SJCRH30 (cell line): ENCODE measurements at regions not wholly inside any gene's neighbourhood (a gene's known extent, or its start where the extent isn't known, plus 50 kb on each side); places are given as distances from the start of the nearest gene placed in this dataset.

Experiments used
- DNase-seq, 2 experiments: peaks; one replicate each; pipeline ENCODE4 v3.0.0-alpha.2; 2015 to 2020
- H3K27ac ChIP-seq: fragments of 250-450 bp; sonication (Bioruptor Pico); 2 replicates; pipeline ENCODE4 v1.5.1; 2020; ENCODE audit warnings: mild to moderate bottlenecking, moderate library complexity
- H3K27me3 ChIP-seq: fragments of 250-450 bp; sonication (Bioruptor Pico); 2 replicates; pipeline ENCODE4 v1.5.1; 2020; ENCODE audit warnings: mild to moderate bottlenecking, moderate library complexity
- H3K36me3 ChIP-seq: fragments of 250-450 bp; sonication (Bioruptor Pico); 2 replicates; pipeline ENCODE4 v1.5.1; 2020; ENCODE audit warnings: mild to moderate bottlenecking, moderate library complexity
- H3K4me1 ChIP-seq: fragments of 250-450 bp; sonication (Bioruptor Pico); 2 replicates; pipeline ENCODE4 v1.5.1; 2020; ENCODE audit warnings: mild to moderate bottlenecking, moderate library complexity
- H3K4me3 ChIP-seq: fragments of 250-450 bp; sonication (Bioruptor Pico); 2 replicates; pipeline ENCODE4 v1.5.1; 2020; ENCODE audit warnings: mild to moderate bottlenecking, moderate library complexity
- H3K9me3 ChIP-seq: fragments of 250-450 bp; sonication (Bioruptor Pico); replicated peaks from 2 replicates; pipeline ENCODE4 v1.5.1; 2020; ENCODE audit warnings: mild to moderate bottlenecking, moderate library complexity

- H3K27me3 ChIP-seq: no peaks in the 10 kb centered on the region
- no peak overlapping the region for H3K27ac ChIP-seq
- H3K9me3 ChIP-seq: no peaks in the 10 kb centered on the region
- no peaks in the 10 kb centered on the region for H3K4me1 ChIP-seq
- H3K4me3 ChIP-seq: no peak overlapping the region
- DNase-seq: no peak
- no peaks in the 10 kb centered on the region for H3K36me3 ChIP-seq
Measured at GRCh38 chr10:29007370-29007747, 281.5 kb upstream of the LYZL1 start.

- Histone ChIP-seq H3K9me3 (no peaks in the 10 kb centered on the region), H3K27ac (no peak overlapping the region), H3K27me3 (no peaks in the 10 kb centered on the region), H3K4me3 (no peak overlapping the region), H3K36me3 (no peaks in the 10 kb centered on the region), H3K4me1 (no peaks in the 10 kb centered on the region)
- DNase-seq: no peak
Measured at GRCh38 chr10:29007748-29008610, 280.9 kb upstream of the LYZL1 start.

GRCh38 chr10:29009464-29009863 lies 279.4 kb upstream of the LYZL1 start:
- Histone ChIP-seq H3K27me3 (no peaks in the 10 kb centered on the region), H3K9me3 (no peaks in the 10 kb centered on the region), H3K36me3 (no peaks in the 10 kb centered on the region), H3K4me1 (no peaks in the 10 kb centered on the region), H3K4me3 (no peak overlapping the region), H3K27ac (no peak overlapping the region)
- DNase-seq: no peak

GRCh38 chr10:29011516-29011915 lies 277.4 kb upstream of the LYZL1 start:
- no peaks in the 10 kb centered on the region for H3K36me3 ChIP-seq
- no peak overlapping the region for H3K4me3 ChIP-seq
- DNase-seq: no peak
- no peaks in the 10 kb centered on the region for H3K9me3 ChIP-seq
- no peaks in the 10 kb centered on the region for H3K27me3 ChIP-seq
- H3K27ac ChIP-seq: no peak overlapping the region
- no peaks in the 10 kb centered on the region for H3K4me1 ChIP-seq

GRCh38 chr10:29012926-29013554 lies 275.8 kb upstream of the LYZL1 start:
- H3K27me3 ChIP-seq: no peaks in the 10 kb centered on the region
- no peaks in the 10 kb centered on the region for H3K4me1 ChIP-seq
- no peak for DNase-seq
- no peak overlapping the region for H3K27ac ChIP-seq
- no peak overlapping the region for H3K4me3 ChIP-seq
- no peaks in the 10 kb centered on the region for H3K9me3 ChIP-seq
- no peaks in the 10 kb centered on the region for H3K36me3 ChIP-seq

GRCh38 chr10:29021591-29021990 lies 267.3 kb upstream of the LYZL1 start:
- no peak for DNase-seq
- Histone ChIP-seq H3K4me3 (no peak overlapping the region), H3K4me1 (peaks cover 11% of the 10 kb centered on the region), H3K27ac (no peak overlapping the region), H3K27me3 (no peaks in the 10 kb centered on the region), H3K36me3 (no peaks in the 10 kb centered on the region), H3K9me3 (no peaks in the 10 kb centered on the region)

GRCh38 chr10:29022513-29022912 lies 266.4 kb upstream of the LYZL1 start:
- peaks cover 11% of the 10 kb centered on the region for H3K4me1 ChIP-seq
- H3K9me3 ChIP-seq: no peaks in the 10 kb centered on the region
- no peak overlapping the region for H3K27ac ChIP-seq
- H3K4me3 ChIP-seq: no peak overlapping the region
- no peaks in the 10 kb centered on the region for H3K27me3 ChIP-seq
- no peaks in the 10 kb centered on the region for H3K36me3 ChIP-seq
- no peak for DNase-seq

GRCh38 chr10:29023678-29024077 lies 265.2 kb upstream of the LYZL1 start:
- Histone ChIP-seq H3K4me3 (no peak overlapping the region), H3K9me3 (no peaks in the 10 kb centered on the region), H3K4me1 (peaks cover 11% of the 10 kb centered on the region), H3K36me3 (no peaks in the 10 kb centered on the region), H3K27ac (no peak overlapping the region), H3K27me3 (no peaks in the 10 kb centered on the region)
- peak; percentile 6 to 8 for DNase-seq

GRCh38 chr10:29026065-29026797 lies 262.6 kb upstream of the LYZL1 start:
- Histone ChIP-seq H3K27ac (no peak overlapping the region), H3K36me3 (no peaks in the 10 kb centered on the region), H3K9me3 (no peaks in the 10 kb centered on the region), H3K27me3 (no peaks in the 10 kb centered on the region; the same call in 1 of the 2 replicates), H3K4me3 (no peak overlapping the region), H3K4me1 (peaks cover 11% of the 10 kb centered on the region)
- DNase-seq: no peak

GRCh38 chr10:29026802-29027580 lies 261.9 kb upstream of the LYZL1 start:
- Histone ChIP-seq H3K27me3 (no peaks in the 10 kb centered on the region; the same call in 1 of the 2 replicates), H3K4me3 (no peak overlapping the region), H3K4me1 (peaks cover 11% of the 10 kb centered on the region), H3K36me3 (no peaks in the 10 kb centered on the region), H3K27ac (no peak overlapping the region), H3K9me3 (no peaks in the 10 kb centered on the region)
- DNase-seq: no peak

- H3K36me3 ChIP-seq: no peaks in the 10 kb centered on the region
- H3K4me1 ChIP-seq: peaks cover 9% of the 10 kb centered on the region
- H3K27me3 ChIP-seq: no peaks in the 10 kb centered on the region; the same call in 1 of the 2 replicates
- no peak overlapping the region for H3K4me3 ChIP-seq
- no peak for DNase-seq
- no peak overlapping the region for H3K27ac ChIP-seq
- no peaks in the 10 kb centered on the region for H3K9me3 ChIP-seq
Measured at GRCh38 chr10:29028486-29028885, 260.4 kb upstream of the LYZL1 start.

- no peaks in the 10 kb centered on the region for H3K4me1 ChIP-seq
- no peaks in the 10 kb centered on the region; the same call in 1 of the 2 replicates for H3K27me3 ChIP-seq
- no peak overlapping the region for H3K4me3 ChIP-seq
- no peak for DNase-seq
- no peaks in the 10 kb centered on the region for H3K36me3 ChIP-seq
- H3K9me3 ChIP-seq: no peaks in the 10 kb centered on the region
- no peak overlapping the region for H3K27ac ChIP-seq
Measured at GRCh38 chr10:29030900-29031299, 258.0 kb upstream of the LYZL1 start.

- H3K27me3 ChIP-seq: no peaks in the 10 kb centered on the region; the same call in 1 of the 2 replicates
- H3K4me3 ChIP-seq: no peak overlapping the region
- no peaks in the 10 kb centered on the region for H3K36me3 ChIP-seq
- no peaks in the 10 kb centered on the region for H3K4me1 ChIP-seq
- no peak for DNase-seq
- H3K9me3 ChIP-seq: no peaks in the 10 kb centered on the region
- H3K27ac ChIP-seq: no peak overlapping the region
Measured at GRCh38 chr10:29032169-29032568, 256.7 kb upstream of the LYZL1 start.

- no peaks in the 10 kb centered on the region for H3K4me1 ChIP-seq
- no peaks in the 10 kb centered on the region for H3K9me3 ChIP-seq
- DNase-seq: no peak
- no peak overlapping the region for H3K27ac ChIP-seq
- no peak overlapping the region for H3K4me3 ChIP-seq
- no peaks in the 10 kb centered on the region for H3K36me3 ChIP-seq
- no peaks in the 10 kb centered on the region; the same call in 1 of the 2 replicates for H3K27me3 ChIP-seq
Measured at GRCh38 chr10:29033311-29033940, 255.4 kb upstream of the LYZL1 start.
